ENCODE measurements at regions not wholly inside any gene's neighbourhood (a gene's known extent, or its start where the extent isn't known, plus 50 kb on each side); places are given as distances from the start of the nearest gene placed in this dataset.

GRCh38 chr17:15143524-15143923 is 121.6 kb downstream of the PMP22 start:
- TF ChIP-seq CTCF (IDR thresholded peaks at IDR 0.05) (no peak), POLR2A (IDR thresholded peaks at IDR 0.05) (no peak)
